IPS-20b (cell line): ENCODE measurements at regions not wholly inside any gene's neighbourhood (a gene's known extent, or its start where the extent isn't known, plus 50 kb on each side); places are given as distances from the start of the nearest gene placed in this dataset.

Experiments used
- H3K27ac ChIP-seq: one replicate; pipeline ENCODE4 v1.5.1; 2013; ENCODE audit warnings: low read length
- H3K27me3 ChIP-seq: 2 replicates; pipeline ENCODE4 v1.6.1; 2013; ENCODE audit warnings: mild to moderate bottlenecking, low read length, inconsistent platforms; ENCODE audit not compliant: insufficient read depth
- H3K36me3 ChIP-seq: 2 replicates; pipeline ENCODE4 v1.6.1; 2013; ENCODE audit warnings: low read depth, mild to moderate bottlenecking, inconsistent platforms, low read length, moderate library complexity; ENCODE audit not compliant: insufficient read depth
- H3K4me1 ChIP-seq: 2 replicates; pipeline ENCODE4 v1.6.1; 2013; ENCODE audit warnings: mild to moderate bottlenecking, control low read depth, inconsistent platforms, low read length, moderate library complexity; ENCODE audit not compliant: insufficient read depth
- H3K4me3 ChIP-seq: 2 replicates; pipeline ENCODE4 v1.5.1; 2013; ENCODE audit warnings: mild to moderate bottlenecking, low read length, inconsistent platforms
- H3K9ac ChIP-seq: 2 replicates; pipeline ENCODE4 v1.6.1; 2013; ENCODE audit warnings: low read depth, mild to moderate bottlenecking, inconsistent platforms, low read length, moderate library complexity
- H3K9me3 ChIP-seq: 2 replicates; pipeline ENCODE4 v1.6.1; 2013; ENCODE audit warnings: mild to moderate bottlenecking, low read depth, low read length, inconsistent platforms; ENCODE audit not compliant: insufficient read depth

- H3K9ac ChIP-seq = no peak overlapping the region
These were observed 177.3 kb downstream of the MACROH2A1 start for GRCh38 chr5:135221696-135222095.

DNA sequence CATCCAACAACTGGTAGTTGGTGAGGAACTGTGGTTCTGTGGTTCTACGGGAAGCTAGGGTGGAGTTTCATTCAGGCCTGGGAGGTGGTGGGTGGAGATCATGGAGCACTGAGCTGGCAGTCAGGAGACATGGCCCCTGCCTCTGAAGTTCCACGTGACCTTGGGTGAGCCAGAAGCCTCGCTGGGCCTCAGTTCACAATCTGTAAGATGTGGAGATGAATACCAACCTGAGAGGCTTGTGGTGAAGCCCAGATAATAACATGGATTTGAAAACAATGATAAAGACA, 177.9 kb downstream of the MACROH2A1 start:
- Histone ChIP-seq H3K27ac (no peak overlapping the region), H3K4me3 (no peak overlapping the region), H3K4me1 (peaks cover 5% of the 10 kb centered on the region; the same call in 1 of the 2 replicates), H3K9me3 (no peaks in the 10 kb centered on the region), H3K9ac (no peak overlapping the region), H3K36me3 (no peaks in the 10 kb centered on the region), H3K27me3 (peaks cover 12% of the 10 kb centered on the region)

More at GRCh38 chr5:135221696-135222095, 177.3 kb downstream of the MACROH2A1 start:
- Histone ChIP-seq H3K9me3 (no peaks in the 10 kb centered on the region), H3K27me3 (peaks cover 12% of the 10 kb centered on the region), H3K4me3 (no peak overlapping the region), H3K27ac (no peak overlapping the region), H3K4me1 (peaks cover 5% of the 10 kb centered on the region; the same call in 1 of the 2 replicates), H3K36me3 (no peaks in the 10 kb centered on the region)

GRCh38 chr5:135220394-135221186, 178.4 kb downstream of the MACROH2A1 start:
- H3K4me3 ChIP-seq = no peak overlapping the region
- H3K27ac ChIP-seq = no peak overlapping the region
- peaks cover 12% of the 10 kb centered on the region for H3K27me3 ChIP-seq
- no peaks in the 10 kb centered on the region for H3K9me3 ChIP-seq
- H3K4me1 ChIP-seq = peaks cover 2% of the 10 kb centered on the region; the same call in 1 of the 2 replicates
- H3K9ac ChIP-seq = no peak overlapping the region
- H3K36me3 ChIP-seq = no peaks in the 10 kb centered on the region

GRCh38 chr5:135219868-135220267, 179.2 kb downstream of the MACROH2A1 start:
- no peak overlapping the region for H3K4me3 ChIP-seq
- H3K36me3 ChIP-seq = no peaks in the 10 kb centered on the region
- no peak overlapping the region for H3K9ac ChIP-seq
- no peaks in the 10 kb centered on the region for H3K9me3 ChIP-seq
- H3K27ac ChIP-seq = no peak overlapping the region
- H3K27me3 ChIP-seq = peaks cover 15% of the 10 kb centered on the region
- no peaks in the 10 kb centered on the region for H3K4me1 ChIP-seq

GRCh38 chr5:135218790-135219568, 180.1 kb downstream of the MACROH2A1 start:
- Histone ChIP-seq H3K27me3 (peaks cover 8% of the 10 kb centered on the region), H3K27ac (no peak overlapping the region), H3K36me3 (no peaks in the 10 kb centered on the region), H3K4me3 (no peak overlapping the region), H3K9me3 (no peaks in the 10 kb centered on the region), H3K4me1 (no peaks in the 10 kb centered on the region), H3K9ac (no peak overlapping the region)

GRCh38 chr5:135218486-135218755, 180.6 kb downstream of the MACROH2A1 start:
- Histone ChIP-seq H3K9me3 (no peaks in the 10 kb centered on the region), H3K4me1 (no peaks in the 10 kb centered on the region; the same call in 1 of the 2 replicates), H3K36me3 (no peaks in the 10 kb centered on the region), H3K9ac (no peak overlapping the region), H3K4me3 (no peak overlapping the region), H3K27ac (no peak overlapping the region), H3K27me3 (peaks cover 11% of the 10 kb centered on the region; the same call in 1 of the 2 replicates)

DNA sequence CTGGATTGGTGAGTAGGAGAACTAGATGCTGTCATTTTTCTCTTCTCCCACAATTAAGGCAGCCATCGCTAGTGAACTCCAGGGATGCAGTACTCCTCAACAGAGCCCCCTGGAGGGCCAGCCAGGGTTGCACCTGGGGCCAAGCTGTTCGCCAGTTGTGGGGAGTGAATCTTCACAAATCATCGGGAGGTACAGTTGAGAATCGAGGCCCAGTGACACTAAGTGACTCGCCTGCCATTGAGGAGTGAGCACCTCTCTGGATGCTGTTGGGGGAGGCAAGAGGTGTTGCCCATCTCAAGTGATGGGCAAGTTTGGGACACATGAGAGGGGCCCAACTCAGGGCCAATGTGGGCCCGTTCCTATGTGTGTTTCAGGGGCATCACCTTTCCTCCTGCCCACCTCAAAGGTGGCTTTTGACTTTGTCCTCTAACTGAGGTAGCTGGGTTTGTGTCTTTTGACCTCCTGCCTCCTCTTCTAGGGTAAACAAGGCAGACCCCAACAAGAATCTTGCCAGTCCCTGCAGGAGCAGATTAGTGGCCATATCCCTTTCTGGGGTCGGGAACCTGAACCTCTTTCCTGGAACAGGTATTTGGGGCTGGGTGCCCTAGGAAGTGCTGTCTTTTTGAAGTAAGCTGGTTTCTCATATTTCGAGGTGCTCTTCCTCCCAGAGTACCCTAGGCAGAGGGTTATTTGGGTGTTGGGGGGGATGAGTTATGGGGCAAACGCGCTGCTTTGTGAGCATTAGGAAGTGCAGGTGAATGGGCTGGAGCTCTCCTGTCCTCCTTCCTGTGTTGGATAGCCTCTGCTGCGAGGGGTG, 181.2 kb downstream of the MACROH2A1 start:
- Histone ChIP-seq H3K27ac (no peak overlapping the region), H3K9me3 (no peaks in the 10 kb centered on the region), H3K9ac (no peak overlapping the region), H3K27me3 (peaks cover 14% of the 10 kb centered on the region; the same call in 1 of the 2 replicates), H3K36me3 (no peaks in the 10 kb centered on the region), H3K4me3 (no peak overlapping the region), H3K4me1 (peaks cover 5% of the 10 kb centered on the region; the same call in 1 of the 2 replicates)

- Histone ChIP-seq H3K9me3 (no peaks in the 10 kb centered on the region), H3K27ac (no peak overlapping the region), H3K9ac (no peak overlapping the region), H3K4me1 (peaks cover 6% of the 10 kb centered on the region; the same call in 1 of the 2 replicates), H3K27me3 (peaks cover 26% of the 10 kb centered on the region), H3K36me3 (no peaks in the 10 kb centered on the region), H3K4me3 (no peak overlapping the region)
These were observed 182.3 kb downstream of the MACROH2A1 start for GRCh38 chr5:135216471-135217343.

GRCh38 chr5:135215617-135216470, 181.8 kb upstream of the PITX1 start:
- Histone ChIP-seq H3K9ac (no peak overlapping the region), H3K4me1 (peaks cover 6% of the 10 kb centered on the region; the same call in 1 of the 2 replicates), H3K27ac (no peak overlapping the region), H3K4me3 (no peak overlapping the region), H3K27me3 (peaks cover 29% of the 10 kb centered on the region), H3K9me3 (no peaks in the 10 kb centered on the region), H3K36me3 (no peaks in the 10 kb centered on the region)

DNA sequence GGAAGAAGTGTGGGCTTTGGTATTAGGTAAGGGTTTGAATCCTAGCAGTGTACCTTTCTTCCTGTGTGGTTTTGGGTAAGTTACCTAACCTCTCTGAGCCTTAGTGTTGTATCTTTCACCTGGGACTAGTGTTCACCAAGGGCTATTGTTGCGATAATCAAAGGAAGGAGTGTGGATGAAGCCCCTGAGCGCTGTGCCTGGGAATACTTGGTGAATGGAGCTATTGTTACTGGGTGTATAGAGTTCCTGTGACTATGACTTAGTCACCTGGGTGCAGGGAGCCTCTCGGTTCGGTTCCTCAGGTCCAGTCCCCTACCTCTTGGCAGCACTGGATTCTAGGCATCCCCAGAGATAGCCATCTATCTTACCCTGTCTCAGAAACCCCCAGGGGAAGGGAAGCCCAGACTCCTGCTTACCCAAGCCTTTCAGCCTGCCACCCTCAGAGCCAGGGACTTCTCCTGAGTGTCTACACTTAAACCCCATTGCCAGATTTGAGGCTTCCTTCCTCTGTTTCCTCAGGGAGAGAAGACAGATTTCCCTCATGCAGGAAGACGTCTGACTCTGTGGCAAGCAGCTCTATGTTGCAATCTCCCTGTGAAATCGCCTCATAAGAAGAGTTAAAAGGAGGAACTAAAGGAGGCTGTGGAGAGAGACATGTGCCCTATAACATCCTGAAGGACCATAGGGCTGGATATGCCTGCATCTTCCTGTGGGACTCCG, 181.0 kb upstream of the PITX1 start:
- no peak overlapping the region for H3K9ac ChIP-seq

More for the DNA sequence above, 181.0 kb upstream of the PITX1 start:
- peaks cover 31% of the 10 kb centered on the region for H3K27me3 ChIP-seq
- H3K36me3 ChIP-seq = no peaks in the 10 kb centered on the region
- peaks cover 6% of the 10 kb centered on the region; the same call in 1 of the 2 replicates for H3K4me1 ChIP-seq
- H3K9me3 ChIP-seq = no peaks in the 10 kb centered on the region
- no peak overlapping the region for H3K4me3 ChIP-seq
- H3K27ac ChIP-seq = no peak overlapping the region
